ENCODE measurements at regions not wholly inside any gene's neighbourhood (a gene's known extent, or its start where the extent isn't known, plus 50 kb on each side); places are given as distances from the start of the nearest gene placed in this dataset.
A peak's percentile ranks its signal among the peaks of the same experiment; 100 is the strongest.

DNA sequence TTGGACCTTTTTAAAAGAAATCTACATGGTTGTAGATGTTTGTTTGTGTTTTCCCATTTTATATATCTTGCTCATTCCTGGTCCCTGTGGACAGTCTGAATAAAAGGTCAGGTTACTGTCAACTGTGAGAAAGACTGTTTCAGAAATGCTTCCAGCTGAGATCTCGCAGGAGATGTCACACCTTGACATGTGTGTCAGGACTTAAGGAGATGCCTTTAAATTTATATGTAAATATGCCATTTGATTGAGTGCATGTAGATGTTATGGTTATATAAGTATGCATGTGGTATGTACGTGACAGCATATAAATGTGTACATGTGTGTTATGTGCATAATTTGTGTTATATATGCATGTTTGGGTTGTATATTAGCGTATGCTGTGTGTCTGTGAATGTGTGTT, 2172.3 kb upstream of the CELF4 start:
- Histone ChIP-seq H3K27me3 (ENCODE audit: control insufficient read depth, insufficient read depth, low read length) (no peaks in the 10 kb centered on the region), H3K36me3 (ENCODE audit: control insufficient read depth, insufficient read depth, low read length) (no peaks in the 10 kb centered on the region), H3K4me1 (ENCODE audit: control insufficient read depth, insufficient read depth, low read length) (no peaks in the 10 kb centered on the region), H3K9me3 (ENCODE audit: control insufficient read depth, insufficient read depth, low read length) (no peaks in the 10 kb centered on the region), H3K4me3 (ENCODE audit: low read depth, low read length) (no peak overlapping the region), H3K27ac (ENCODE audit: low read depth, low read length) (no peak overlapping the region)
- DNase-seq (ENCODE audit: low read depth in 4 of 6, low spot score in 6 of 6) = no peak
- WGBS (ENCODE audit: insufficient coverage) = 97% methylated on average over 3 of the region's 3 CpGs

DNA sequence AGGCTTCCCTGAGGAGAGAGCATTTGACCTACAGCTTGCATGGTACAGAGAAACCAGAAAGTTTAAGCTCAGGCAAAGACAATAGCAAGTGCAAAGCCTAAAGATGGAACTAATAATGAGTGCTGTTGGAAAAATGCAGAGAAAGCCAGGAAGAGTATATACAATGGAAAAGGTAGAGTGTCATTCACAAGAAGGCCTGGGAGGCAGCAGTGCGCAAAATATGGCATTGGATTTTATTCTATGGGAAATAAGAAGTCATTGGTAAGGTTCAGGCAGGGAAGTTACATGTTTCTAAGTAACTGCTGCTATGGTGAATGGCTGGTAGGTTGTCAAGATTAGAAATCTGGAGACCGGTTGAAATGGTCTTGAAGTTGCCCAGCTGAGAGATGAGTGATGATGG, 2167.3 kb upstream of the CELF4 start:
- Histone ChIP-seq H3K9me3 (ENCODE audit: control insufficient read depth, insufficient read depth, low read length) (no peaks in the 10 kb centered on the region), H3K27me3 (ENCODE audit: control insufficient read depth, insufficient read depth, low read length) (no peaks in the 10 kb centered on the region), H3K4me1 (ENCODE audit: control insufficient read depth, insufficient read depth, low read length) (no peaks in the 10 kb centered on the region), H3K27ac (ENCODE audit: low read depth, low read length) (no peak overlapping the region), H3K36me3 (ENCODE audit: control insufficient read depth, insufficient read depth, low read length) (no peaks in the 10 kb centered on the region), H3K4me3 (ENCODE audit: low read depth, low read length) (no peak overlapping the region)
- 98% methylated on average over 2 of the region's 2 CpGs for WGBS (ENCODE audit: insufficient coverage)
- DNase-seq (ENCODE audit: low read depth in 4 of 6, low spot score in 6 of 6) = no peak

DNA sequence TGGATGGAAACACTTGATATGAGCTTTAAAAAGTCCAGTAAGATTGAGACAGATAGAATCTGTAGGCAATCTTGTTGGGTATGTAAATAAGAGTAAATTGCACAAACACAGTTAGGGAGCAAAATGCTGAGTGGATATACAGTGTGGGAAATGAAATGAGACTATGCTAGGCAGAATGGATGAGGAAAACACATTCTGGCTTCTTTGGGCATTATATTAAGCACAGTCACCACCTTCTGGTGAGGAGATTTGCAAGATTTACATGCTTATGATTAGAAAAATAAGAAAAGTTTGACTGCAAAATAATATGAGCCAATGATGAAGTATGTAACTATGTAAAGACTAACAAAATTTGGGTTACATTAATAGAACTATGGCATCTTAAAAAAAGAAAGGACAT, 2165.0 kb upstream of the CELF4 start:
- Histone ChIP-seq H3K9me3 (ENCODE audit: control insufficient read depth, insufficient read depth, low read length) (no peaks in the 10 kb centered on the region), H3K27me3 (ENCODE audit: control insufficient read depth, insufficient read depth, low read length) (no peaks in the 10 kb centered on the region), H3K4me1 (ENCODE audit: control insufficient read depth, insufficient read depth, low read length) (no peaks in the 10 kb centered on the region), H3K36me3 (ENCODE audit: control insufficient read depth, insufficient read depth, low read length) (no peaks in the 10 kb centered on the region), H3K27ac (ENCODE audit: low read depth, low read length) (no peak overlapping the region), H3K4me3 (ENCODE audit: low read depth, low read length) (no peak overlapping the region)
- peak in 2 of 6 donors; percentile 30 to 44 for DNase-seq (ENCODE audit: low read depth in 4 of 6, low spot score in 6 of 6)

DNA sequence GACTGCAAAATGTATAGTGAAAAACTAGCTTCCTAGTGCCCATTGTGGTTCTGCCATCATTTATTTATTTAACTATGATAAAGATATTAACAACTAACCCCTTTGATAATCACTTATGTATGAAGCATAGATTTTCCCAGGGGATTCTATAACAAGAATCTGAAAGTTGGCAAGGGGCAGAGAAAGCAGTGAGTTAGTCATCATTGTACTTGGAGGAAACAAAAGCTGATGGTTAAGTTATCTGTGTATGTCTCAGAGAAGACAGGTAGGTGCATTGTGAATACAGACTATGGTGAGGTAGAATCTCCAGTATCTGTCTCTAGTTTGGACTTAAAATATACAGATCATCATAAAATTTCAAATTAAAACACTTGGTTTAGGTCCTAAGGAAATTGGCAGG, 2159.1 kb upstream of the CELF4 start:
- H3K27me3 ChIP-seq (ENCODE audit: control insufficient read depth, insufficient read depth, low read length) = no peaks in the 10 kb centered on the region
- DNase-seq (ENCODE audit: low read depth in 4 of 6, low spot score in 6 of 6) = no peak
- no peak overlapping the region for H3K4me3 ChIP-seq (ENCODE audit: low read depth, low read length)
- no peak overlapping the region for H3K27ac ChIP-seq (ENCODE audit: low read depth, low read length)
- no peaks in the 10 kb centered on the region for H3K4me1 ChIP-seq (ENCODE audit: control insufficient read depth, insufficient read depth, low read length)
- H3K36me3 ChIP-seq (ENCODE audit: control insufficient read depth, insufficient read depth, low read length) = no peaks in the 10 kb centered on the region
- H3K9me3 ChIP-seq (ENCODE audit: control insufficient read depth, insufficient read depth, low read length) = no peaks in the 10 kb centered on the region

DNA sequence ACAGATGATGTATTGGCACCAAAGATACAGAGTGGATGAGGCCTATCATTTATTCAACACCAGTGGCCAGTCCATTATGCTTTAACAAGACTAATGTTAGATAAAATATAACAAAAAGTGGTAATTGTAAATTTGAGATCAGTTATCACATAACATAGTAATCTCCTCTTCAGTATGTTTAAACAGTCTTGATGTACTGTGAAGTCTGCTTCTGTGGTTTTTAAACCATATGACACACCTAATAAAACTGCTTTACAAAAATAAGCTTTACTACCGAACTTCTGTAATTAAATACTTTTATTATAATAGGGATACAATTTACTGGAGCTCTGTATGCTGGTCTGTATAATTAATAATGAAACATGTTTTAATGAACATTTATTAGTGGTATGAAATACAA, 2156.1 kb upstream of the CELF4 start:
- no peaks in the 10 kb centered on the region for H3K36me3 ChIP-seq (ENCODE audit: control insufficient read depth, insufficient read depth, low read length)
- H3K27ac ChIP-seq (ENCODE audit: low read depth, low read length) = no peak overlapping the region
- no peaks in the 10 kb centered on the region for H3K4me1 ChIP-seq (ENCODE audit: control insufficient read depth, insufficient read depth, low read length)
- no peaks in the 10 kb centered on the region for H3K9me3 ChIP-seq (ENCODE audit: control insufficient read depth, insufficient read depth, low read length)
- H3K4me3 ChIP-seq (ENCODE audit: low read depth, low read length) = no peak overlapping the region
- WGBS (ENCODE audit: insufficient coverage) = no CpG with 5 or more reads among the region's 1 CpG
- no peak for DNase-seq (ENCODE audit: low read depth in 4 of 6, low spot score in 6 of 6)
- no peaks in the 10 kb centered on the region for H3K27me3 ChIP-seq (ENCODE audit: control insufficient read depth, insufficient read depth, low read length)

DNA sequence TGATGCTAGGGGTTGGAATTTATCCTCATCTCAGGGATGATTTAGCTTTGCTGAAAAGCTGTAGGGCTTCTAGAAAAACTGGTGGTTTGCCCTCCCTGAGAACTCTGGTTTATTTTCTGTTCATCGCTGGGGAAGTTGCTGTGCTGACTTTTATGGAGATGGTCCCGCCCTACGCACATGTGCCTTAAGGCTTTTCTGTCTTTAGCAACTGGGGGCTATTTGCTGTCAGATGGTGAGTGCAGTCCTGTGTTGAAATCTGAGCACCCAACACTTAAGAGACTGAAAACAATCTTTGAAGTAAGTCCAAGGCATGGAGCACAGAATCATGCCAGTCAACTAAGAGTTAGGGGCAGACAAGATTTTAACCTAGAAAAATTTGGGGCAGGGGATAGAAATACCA, 2148.4 kb upstream of the CELF4 start:
- H3K36me3 ChIP-seq (ENCODE audit: control insufficient read depth, insufficient read depth, low read length) = no peaks in the 10 kb centered on the region
- H3K27me3 ChIP-seq (ENCODE audit: control insufficient read depth, insufficient read depth, low read length) = no peaks in the 10 kb centered on the region
- H3K9me3 ChIP-seq (ENCODE audit: control insufficient read depth, insufficient read depth, low read length) = no peaks in the 10 kb centered on the region
- H3K27ac ChIP-seq (ENCODE audit: low read depth, low read length) = no peak overlapping the region
- H3K4me3 ChIP-seq (ENCODE audit: low read depth, low read length) = no peak overlapping the region
- no peaks in the 10 kb centered on the region for H3K4me1 ChIP-seq (ENCODE audit: control insufficient read depth, insufficient read depth, low read length)
- WGBS (ENCODE audit: insufficient coverage) = 89% methylated on average over 3 of the region's 3 CpGs
- no peak for DNase-seq (ENCODE audit: low read depth in 4 of 6, low spot score in 6 of 6)

DNA sequence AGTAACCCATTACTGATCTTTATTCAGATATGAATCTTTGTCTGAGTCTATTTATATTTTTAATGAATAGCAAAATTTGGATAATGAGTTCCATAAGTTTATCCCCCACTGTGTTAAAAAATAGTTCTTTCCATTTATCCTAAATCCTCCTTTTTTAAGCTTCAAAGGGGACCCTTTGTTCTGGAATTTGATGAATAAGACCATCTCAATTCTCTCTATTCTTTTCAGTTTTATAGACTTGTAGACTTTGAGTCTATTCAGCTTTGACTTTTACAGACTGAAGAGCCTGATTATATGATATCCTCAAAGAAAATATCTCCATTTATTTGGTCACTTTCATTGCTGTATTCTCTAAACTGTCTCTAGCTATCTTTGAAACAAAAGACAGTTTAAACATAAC, 2146.1 kb upstream of the CELF4 start:
- Histone ChIP-seq H3K36me3 (ENCODE audit: control insufficient read depth, insufficient read depth, low read length) (no peaks in the 10 kb centered on the region), H3K27me3 (ENCODE audit: control insufficient read depth, insufficient read depth, low read length) (no peaks in the 10 kb centered on the region), H3K9me3 (ENCODE audit: control insufficient read depth, insufficient read depth, low read length) (no peaks in the 10 kb centered on the region), H3K4me3 (ENCODE audit: low read depth, low read length) (no peak overlapping the region), H3K27ac (ENCODE audit: low read depth, low read length) (no peak overlapping the region), H3K4me1 (ENCODE audit: control insufficient read depth, insufficient read depth, low read length) (no peaks in the 10 kb centered on the region)
- DNase-seq (ENCODE audit: low read depth in 4 of 6, low spot score in 6 of 6) = no peak

DNA sequence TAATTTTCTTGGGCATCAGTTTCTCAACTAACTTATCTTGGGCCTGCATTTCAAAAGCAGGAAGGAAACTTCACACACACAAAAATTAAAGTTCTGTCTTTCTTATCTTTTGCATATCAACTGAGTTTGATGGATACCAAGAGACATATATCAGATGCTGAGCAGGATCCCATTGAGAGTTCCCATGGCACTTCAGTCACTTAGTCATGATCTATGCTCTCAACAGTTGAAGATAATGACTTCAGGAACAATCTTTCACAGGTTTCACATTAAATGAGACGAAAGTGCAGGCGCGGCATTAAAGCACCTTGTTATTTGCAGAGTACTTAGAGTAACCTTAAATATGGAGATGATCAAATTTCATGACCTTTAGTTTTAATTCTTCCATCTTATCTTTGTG, 2139.8 kb upstream of the CELF4 start:
- Histone ChIP-seq H3K27me3 (ENCODE audit: control insufficient read depth, insufficient read depth, low read length) (no peaks in the 10 kb centered on the region), H3K9me3 (ENCODE audit: control insufficient read depth, insufficient read depth, low read length) (no peaks in the 10 kb centered on the region), H3K4me1 (ENCODE audit: control insufficient read depth, insufficient read depth, low read length) (no peaks in the 10 kb centered on the region), H3K27ac (ENCODE audit: low read depth, low read length) (no peak overlapping the region), H3K4me3 (ENCODE audit: low read depth, low read length) (no peak overlapping the region), H3K36me3 (ENCODE audit: control insufficient read depth, insufficient read depth, low read length) (no peaks in the 10 kb centered on the region)
- DNase-seq (ENCODE audit: low read depth in 4 of 6, low spot score in 6 of 6) = peak in 1 of 6 donors; percentile 51
- WGBS (ENCODE audit: insufficient coverage) = no CpG with 5 or more reads among the region's 3 CpGs

DNA sequence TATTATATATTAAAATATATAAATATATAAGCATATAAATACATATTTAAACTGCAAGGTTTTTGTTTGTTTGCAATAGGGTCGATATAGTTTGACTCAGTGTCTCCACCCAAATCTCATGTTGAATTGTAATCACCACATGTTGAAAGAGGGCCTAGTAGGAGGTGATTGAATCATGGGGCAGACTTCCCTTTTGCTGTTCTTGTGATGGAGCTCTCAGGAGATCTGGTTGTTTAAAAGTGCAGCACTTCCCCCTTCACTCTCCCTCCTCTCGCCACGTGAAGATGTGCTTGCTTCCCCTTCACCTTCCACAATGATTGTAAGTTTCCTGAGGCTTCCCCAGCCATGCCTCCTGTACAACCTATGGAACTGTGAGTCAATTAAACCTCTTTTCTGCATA, 2137.3 kb upstream of the CELF4 start:
- WGBS (ENCODE audit: insufficient coverage) = 95% methylated on average over 2 of the region's 3 CpGs

DNA sequence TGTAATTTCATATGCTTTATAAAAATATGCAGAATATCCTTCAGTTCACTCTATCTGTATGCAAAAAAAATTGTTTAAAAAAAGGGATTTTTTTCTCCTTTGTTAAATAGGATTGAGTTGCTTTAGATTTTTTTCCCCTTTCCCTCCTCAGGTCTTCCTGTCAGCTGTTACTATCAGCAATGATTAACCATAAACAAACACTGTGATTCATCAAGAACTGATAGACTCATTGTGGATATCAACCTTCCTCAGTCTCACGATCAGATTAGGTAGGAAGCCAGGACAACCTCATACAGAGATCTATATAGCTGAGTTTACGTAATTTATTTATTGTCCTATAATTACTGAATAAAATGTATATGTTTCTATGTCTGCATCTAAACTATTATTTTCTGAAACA, 2136.2 kb upstream of the CELF4 start:
- H3K9me3 ChIP-seq (ENCODE audit: control insufficient read depth, insufficient read depth, low read length) = no peaks in the 10 kb centered on the region
- no peak for DNase-seq (ENCODE audit: low read depth in 4 of 6, low spot score in 6 of 6)
- no peaks in the 10 kb centered on the region for H3K27me3 ChIP-seq (ENCODE audit: control insufficient read depth, insufficient read depth, low read length)
- no peak overlapping the region for H3K4me3 ChIP-seq (ENCODE audit: low read depth, low read length)
- H3K36me3 ChIP-seq (ENCODE audit: control insufficient read depth, insufficient read depth, low read length) = no peaks in the 10 kb centered on the region
- no peak overlapping the region for H3K27ac ChIP-seq (ENCODE audit: low read depth, low read length)
- WGBS (ENCODE audit: insufficient coverage) = no CpG with 5 or more reads among the region's 2 CpGs
- H3K4me1 ChIP-seq (ENCODE audit: control insufficient read depth, insufficient read depth, low read length) = no peaks in the 10 kb centered on the region

More for the DNA sequence above, 2137.3 kb upstream of the CELF4 start:
- no peak overlapping the region for H3K4me3 ChIP-seq (ENCODE audit: low read depth, low read length)
- H3K36me3 ChIP-seq (ENCODE audit: control insufficient read depth, insufficient read depth, low read length) = no peaks in the 10 kb centered on the region
- H3K27me3 ChIP-seq (ENCODE audit: control insufficient read depth, insufficient read depth, low read length) = no peaks in the 10 kb centered on the region
- DNase-seq (ENCODE audit: low read depth in 4 of 6, low spot score in 6 of 6) = no peak
- H3K4me1 ChIP-seq (ENCODE audit: control insufficient read depth, insufficient read depth, low read length) = no peaks in the 10 kb centered on the region
- H3K27ac ChIP-seq (ENCODE audit: low read depth, low read length) = no peak overlapping the region
- no peaks in the 10 kb centered on the region for H3K9me3 ChIP-seq (ENCODE audit: control insufficient read depth, insufficient read depth, low read length)
